SJSA1 (cell line): ENCODE measurements at regions not wholly inside any gene's neighbourhood (a gene's known extent, or its start where the extent isn't known, plus 50 kb on each side); places are given as distances from the start of the nearest gene placed in this dataset.
"Not testable (repeated sequence)": the region's sequence is repeated elsewhere in the genome, so short reads cannot be mapped to it uniquely, and the experiment has no call there.

Source experiments
- DNase-seq, 2 experiments: peaks; one replicate each; pipeline ENCODE4 v3.0.0-alpha.2; 2015 to 2020; ENCODE audit warnings: low spot score in 2 of 2, low read depth in 1 of 2
- H3K27ac ChIP-seq: fragments of 250-450 bp; sonication (Bioruptor Pico); 2 replicates; pipeline ENCODE4 v1.5.1; 2020; ENCODE audit warnings: mild to moderate bottlenecking, moderate library complexity
- H3K27me3 ChIP-seq: fragments of 250-450 bp; sonication (Bioruptor Pico); replicated peaks from 2 replicates; pipeline ENCODE4 v1.5.1; 2020; ENCODE audit warnings: mild to moderate bottlenecking, moderate library complexity
- H3K36me3 ChIP-seq: fragments of 250-450 bp; sonication (Bioruptor Pico); 2 replicates; pipeline ENCODE4 v1.5.1; 2020; ENCODE audit warnings: mild to moderate bottlenecking
- H3K4me1 ChIP-seq: fragments of 250-450 bp; sonication (Bioruptor Pico); replicated peaks from 2 replicates; pipeline ENCODE4 v1.6.1; 2021; ENCODE audit warnings: mild to moderate bottlenecking
- H3K4me3 ChIP-seq: fragments of 250-450 bp; sonication (Bioruptor Pico); 2 replicates; pipeline ENCODE4 v1.5.1; 2020; ENCODE audit warnings: mild to moderate bottlenecking
- H3K9me3 ChIP-seq: fragments of 250-450 bp; sonication (Bioruptor Pico); replicated peaks from 2 replicates; pipeline ENCODE4 v1.5.1; 2020; ENCODE audit warnings: mild to moderate bottlenecking

DNA sequence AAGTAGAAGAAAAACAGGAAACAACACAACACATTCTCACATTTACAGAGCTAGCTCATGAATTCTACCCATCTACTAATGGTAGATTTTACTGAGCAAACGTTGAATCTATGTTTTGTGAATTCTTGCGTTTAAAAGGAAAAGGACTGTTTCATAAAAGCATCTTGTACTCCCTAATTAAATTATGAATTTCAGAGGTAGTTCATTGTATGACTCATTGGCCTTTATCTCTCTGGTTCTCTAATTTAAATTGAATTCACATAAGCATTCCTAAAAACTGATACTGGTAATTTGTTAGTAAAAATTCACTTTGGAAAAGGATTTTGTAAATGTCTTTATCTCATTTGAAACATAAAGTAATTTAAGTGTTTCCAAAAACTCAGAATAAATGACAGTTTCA is 687.3 kb downstream of the BRINP3 start:
- Histone ChIP-seq H3K27ac (no peak overlapping the region), H3K4me3 (no peak overlapping the region), H3K4me1 (no peaks in the 10 kb centered on the region), H3K36me3 (no peaks in the 10 kb centered on the region), H3K9me3 (0 out of 2 replicates have a peak, but pooled peaks cover 6% of the 10 kb centered on the region), H3K27me3 (no peaks in the 10 kb centered on the region)
- DNase-seq = no peak

DNA sequence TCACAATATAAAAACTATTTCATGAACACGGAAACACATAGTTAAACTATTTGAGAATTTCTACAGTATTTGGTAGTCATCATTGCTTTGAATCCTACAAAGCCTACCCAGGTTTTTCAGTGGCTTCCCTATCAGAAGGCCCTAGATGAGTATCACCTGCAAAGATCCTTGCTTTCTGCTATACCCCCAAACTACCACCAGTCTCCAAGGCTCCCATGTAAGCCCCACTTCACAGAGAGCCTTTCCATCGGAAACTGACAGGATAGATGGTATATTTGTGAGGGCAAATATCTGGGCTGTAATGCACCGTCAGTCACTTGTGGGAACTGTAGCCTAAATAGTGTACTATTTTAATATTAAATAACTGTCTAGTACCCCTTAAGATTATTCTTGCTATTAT is 674.3 kb downstream of the BRINP3 start:
- no peak for DNase-seq
- no peaks in the 10 kb centered on the region for H3K4me1 ChIP-seq
- no peaks in the 10 kb centered on the region for H3K27me3 ChIP-seq
- no peak overlapping the region for H3K27ac ChIP-seq
- no peak overlapping the region for H3K4me3 ChIP-seq
- H3K9me3 ChIP-seq = no peaks in the 10 kb centered on the region
- H3K36me3 ChIP-seq = no peaks in the 10 kb centered on the region

GRCh38 chr1:189804352-189804751 is 673.3 kb downstream of the BRINP3 start:
- H3K9me3 ChIP-seq = no peaks in the 10 kb centered on the region
- no peak overlapping the region for H3K4me3 ChIP-seq
- H3K4me1 ChIP-seq = no peaks in the 10 kb centered on the region
- H3K27me3 ChIP-seq = no peaks in the 10 kb centered on the region
- no peak overlapping the region for H3K27ac ChIP-seq
- no peaks in the 10 kb centered on the region for H3K36me3 ChIP-seq
- DNase-seq = no peak

- no peaks in the 10 kb centered on the region for H3K27me3 ChIP-seq
- H3K9me3 ChIP-seq = no peaks in the 10 kb centered on the region
- no peak overlapping the region for H3K27ac ChIP-seq
- H3K4me3 ChIP-seq = no peak overlapping the region
- H3K36me3 ChIP-seq = no peaks in the 10 kb centered on the region
- DNase-seq = no peak
- H3K4me1 ChIP-seq = no peaks in the 10 kb centered on the region
Measured at GRCh38 chr1:189805735-189806134, 671.9 kb downstream of the BRINP3 start.

DNA sequence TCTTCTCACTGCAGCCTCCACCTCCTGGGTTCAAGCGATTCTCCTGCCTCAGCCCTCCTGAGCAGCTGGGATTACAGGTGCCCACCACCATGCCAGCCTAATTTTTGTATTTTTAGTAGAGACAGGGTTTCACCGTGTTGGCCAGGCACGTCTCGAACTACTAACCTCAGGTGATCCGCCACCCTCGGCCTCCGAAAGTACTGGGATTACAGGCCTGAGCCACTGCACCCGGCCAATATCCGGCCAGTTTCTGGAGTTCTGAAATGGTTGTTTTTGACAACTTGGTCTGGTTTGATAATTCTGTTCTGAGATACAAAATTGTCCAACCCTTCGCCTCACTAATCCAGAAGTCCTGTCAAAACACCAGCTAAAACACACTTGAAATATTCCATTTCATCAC is 667.0 kb downstream of the BRINP3 start:
- DNase-seq, H3K9me3 ChIP-seq, H3K27me3 ChIP-seq, H3K4me3 ChIP-seq, H3K36me3 ChIP-seq, H3K4me1 ChIP-seq, H3K27ac ChIP-seq: not testable (repeated sequence)

GRCh38 chr1:189811960-189812359 is 665.7 kb downstream of the BRINP3 start:
- no peaks in the 10 kb centered on the region for H3K36me3 ChIP-seq
- H3K27ac ChIP-seq = no peak overlapping the region
- no peaks in the 10 kb centered on the region for H3K27me3 ChIP-seq
- DNase-seq = no peak
- no peaks in the 10 kb centered on the region for H3K4me1 ChIP-seq
- H3K9me3 ChIP-seq = no peaks in the 10 kb centered on the region
- H3K4me3 ChIP-seq = no peak overlapping the region

- no peak overlapping the region for H3K27ac ChIP-seq
Measured at GRCh38 chr1:189816558-189816957, 661.1 kb downstream of the BRINP3 start.

GRCh38 chr1:189819751-189820150 is 657.9 kb downstream of the BRINP3 start:
- Histone ChIP-seq H3K36me3 (no peaks in the 10 kb centered on the region), H3K27ac (no peak overlapping the region), H3K27me3 (no peaks in the 10 kb centered on the region), H3K4me1 (no peaks in the 10 kb centered on the region), H3K9me3 (no peaks in the 10 kb centered on the region), H3K4me3 (no peak overlapping the region)
- DNase-seq = no peak

More at GRCh38 chr1:189816558-189816957, 661.1 kb downstream of the BRINP3 start:
- no peak for DNase-seq
- H3K4me1 ChIP-seq = no peaks in the 10 kb centered on the region
- H3K4me3 ChIP-seq = no peak overlapping the region
- H3K36me3 ChIP-seq = no peaks in the 10 kb centered on the region
- H3K9me3 ChIP-seq = no peaks in the 10 kb centered on the region
- no peaks in the 10 kb centered on the region for H3K27me3 ChIP-seq

- H3K4me1 ChIP-seq = no peaks in the 10 kb centered on the region
- H3K27me3 ChIP-seq = no peaks in the 10 kb centered on the region
- no peak for DNase-seq
- H3K9me3 ChIP-seq = no peaks in the 10 kb centered on the region
- no peak overlapping the region for H3K4me3 ChIP-seq
- H3K27ac ChIP-seq = no peak overlapping the region
- H3K36me3 ChIP-seq = no peaks in the 10 kb centered on the region
Measured at GRCh38 chr1:189821833-189822232, 655.8 kb downstream of the BRINP3 start.

GRCh38 chr1:189834813-189835212 is 642.9 kb downstream of the BRINP3 start:
- Histone ChIP-seq H3K9me3 (no peaks in the 10 kb centered on the region), H3K4me1 (no peaks in the 10 kb centered on the region), H3K27me3 (no peaks in the 10 kb centered on the region), H3K36me3 (no peaks in the 10 kb centered on the region), H3K27ac (no peak overlapping the region), H3K4me3 (no peak overlapping the region)
- DNase-seq = no peak

- Histone ChIP-seq H3K27ac (no peak overlapping the region), H3K27me3 (no peaks in the 10 kb centered on the region), H3K4me3 (no peak overlapping the region), H3K36me3 (no peaks in the 10 kb centered on the region), H3K4me1 (no peaks in the 10 kb centered on the region), H3K9me3 (no peaks in the 10 kb centered on the region)
- DNase-seq = no peak
Measured at GRCh38 chr1:189847613-189848012, 630.1 kb downstream of the BRINP3 start.

GRCh38 chr1:189851806-189852367 is 625.8 kb downstream of the BRINP3 start:
- no peak overlapping the region for H3K27ac ChIP-seq
- DNase-seq = no peak
- H3K4me1 ChIP-seq = no peaks in the 10 kb centered on the region
- no peaks in the 10 kb centered on the region for H3K27me3 ChIP-seq
- H3K9me3 ChIP-seq = no peaks in the 10 kb centered on the region
- no peaks in the 10 kb centered on the region for H3K36me3 ChIP-seq
- no peak overlapping the region for H3K4me3 ChIP-seq

GRCh38 chr1:189859385-189859977 is 618.2 kb downstream of the BRINP3 start:
- no peak for DNase-seq
- Histone ChIP-seq H3K4me1 (no peaks in the 10 kb centered on the region), H3K27ac (no peak overlapping the region), H3K27me3 (no peaks in the 10 kb centered on the region), H3K9me3 (peaks cover 5% of the 10 kb centered on the region; the same call in 1 of the 2 replicates), H3K4me3 (no peak overlapping the region), H3K36me3 (no peaks in the 10 kb centered on the region)

DNA sequence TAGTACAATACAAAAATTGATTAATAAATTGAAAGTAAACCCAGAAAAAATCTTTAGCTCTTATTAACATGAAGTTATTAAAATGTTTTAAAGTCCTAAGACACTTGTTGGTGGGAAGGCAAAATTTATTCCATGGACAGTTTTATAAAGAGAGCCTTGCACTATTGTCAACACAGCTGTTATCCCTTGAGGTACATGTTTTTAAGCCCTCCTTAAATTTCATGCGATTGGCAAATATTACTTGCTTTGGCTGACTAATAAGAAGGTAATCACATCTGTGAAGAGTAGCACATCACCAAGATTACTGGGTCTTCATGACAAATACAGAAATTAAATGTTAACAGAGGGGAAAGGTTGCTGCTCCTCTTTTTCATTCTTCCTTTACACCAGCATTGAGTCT is 611.1 kb downstream of the BRINP3 start:
- Histone ChIP-seq H3K27me3 (no peaks in the 10 kb centered on the region), H3K4me3 (no peak overlapping the region), H3K27ac (no peak overlapping the region), H3K9me3 (no peaks in the 10 kb centered on the region; the same call in 1 of the 2 replicates), H3K4me1 (no peaks in the 10 kb centered on the region), H3K36me3 (no peaks in the 10 kb centered on the region)
- DNase-seq = no peak

- DNase-seq = no peak
- H3K27me3 ChIP-seq = no peaks in the 10 kb centered on the region
- H3K9me3 ChIP-seq = no peaks in the 10 kb centered on the region; the same call in 1 of the 2 replicates
- no peaks in the 10 kb centered on the region for H3K36me3 ChIP-seq
- H3K4me3 ChIP-seq = no peak overlapping the region
- no peak overlapping the region for H3K27ac ChIP-seq
- no peaks in the 10 kb centered on the region for H3K4me1 ChIP-seq
Measured at GRCh38 chr1:189868021-189868420, 609.6 kb downstream of the BRINP3 start.
